GM19025 (cell line): ENCODE measurements at regions not wholly inside any gene's neighbourhood (a gene's known extent, or its start where the extent isn't known, plus 50 kb on each side); places are given as distances from the start of the nearest gene placed in this dataset.

Source experiments
- ATAC-seq: cut with Tn5 transposase; IDR thresholded peaks from one replicate; pipeline ENCODE4 v1.9.1; 2021; ENCODE audit warnings: mild to moderate bottlenecking, low read depth, moderate library complexity; ENCODE audit not compliant: unreplicated experiment

DNA sequence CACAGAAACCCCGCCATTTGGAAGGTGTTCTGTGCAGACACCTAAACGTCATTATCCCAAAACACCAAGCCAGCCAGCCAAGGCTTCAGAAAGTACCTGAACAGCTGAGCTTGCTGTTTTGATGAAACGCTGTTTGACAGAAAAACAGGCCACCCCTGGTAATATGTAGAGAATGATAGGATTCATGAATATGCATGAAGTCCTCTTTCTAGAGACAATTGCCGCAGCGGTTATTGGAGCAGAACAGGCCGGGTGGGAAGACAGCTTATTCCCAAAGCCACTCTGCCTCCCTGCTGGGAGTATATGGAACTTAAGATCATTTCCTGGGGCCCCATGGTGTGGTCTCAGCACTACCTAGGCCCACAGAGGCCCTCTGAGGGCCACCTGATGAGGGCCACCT lies 229.5 kb downstream of the UQCRFS1 start:
- ATAC-seq, result no peak

DNA sequence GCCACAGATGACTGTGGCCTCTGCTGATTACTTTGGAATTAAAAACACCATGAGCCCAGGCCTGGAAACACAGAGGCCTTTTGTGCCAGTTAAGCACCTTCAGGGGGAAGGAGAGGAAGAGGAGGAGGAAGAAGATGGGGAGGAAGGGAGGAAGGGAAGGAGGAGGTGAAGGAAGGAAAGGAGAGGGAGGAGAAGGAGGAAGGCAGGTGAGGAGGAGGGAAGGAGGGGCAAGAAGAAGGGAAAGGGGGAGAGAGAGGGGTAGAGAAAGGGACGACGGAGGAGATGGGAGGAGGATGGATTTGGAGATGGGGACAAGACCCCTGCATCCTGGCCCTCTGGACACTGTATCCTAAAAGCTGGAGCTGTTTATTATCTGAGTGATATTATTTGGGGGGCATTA lies 231.0 kb downstream of the UQCRFS1 start:
- ATAC-seq, result no peak

GRCh38 chr19:28981518-28981917 lies 231.4 kb downstream of the UQCRFS1 start:
- no peak for ATAC-seq

DNA sequence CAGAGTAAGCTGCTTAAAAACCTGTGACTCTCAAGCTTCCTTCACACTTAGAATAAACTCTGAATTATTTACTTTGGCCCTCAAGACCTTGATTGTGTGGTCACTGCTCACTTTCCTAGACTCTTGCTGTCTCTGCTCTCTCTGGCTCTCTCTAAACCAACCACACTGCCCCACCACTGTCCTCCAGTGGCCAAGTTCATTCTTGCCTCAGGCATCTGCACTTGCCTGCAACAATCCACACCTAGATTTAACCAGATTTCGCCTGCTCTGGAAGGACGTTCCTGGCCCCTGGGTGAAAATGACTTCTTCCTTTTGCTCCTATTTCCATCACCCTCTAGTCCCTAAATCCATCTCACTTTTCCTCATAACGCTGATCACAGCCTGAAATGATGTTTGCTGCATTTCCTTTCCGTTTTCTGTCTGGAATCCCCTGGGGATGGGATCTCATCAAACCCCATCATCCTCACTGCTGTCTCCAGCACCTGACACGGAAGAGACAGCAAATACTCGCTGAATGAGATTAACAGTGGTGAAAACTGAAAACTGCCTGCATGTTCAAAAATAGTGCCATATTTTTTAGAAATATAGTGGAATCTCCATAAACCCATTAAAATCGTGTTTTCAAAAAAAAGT lies 232.6 kb downstream of the UQCRFS1 start:
- no peak for ATAC-seq

DNA sequence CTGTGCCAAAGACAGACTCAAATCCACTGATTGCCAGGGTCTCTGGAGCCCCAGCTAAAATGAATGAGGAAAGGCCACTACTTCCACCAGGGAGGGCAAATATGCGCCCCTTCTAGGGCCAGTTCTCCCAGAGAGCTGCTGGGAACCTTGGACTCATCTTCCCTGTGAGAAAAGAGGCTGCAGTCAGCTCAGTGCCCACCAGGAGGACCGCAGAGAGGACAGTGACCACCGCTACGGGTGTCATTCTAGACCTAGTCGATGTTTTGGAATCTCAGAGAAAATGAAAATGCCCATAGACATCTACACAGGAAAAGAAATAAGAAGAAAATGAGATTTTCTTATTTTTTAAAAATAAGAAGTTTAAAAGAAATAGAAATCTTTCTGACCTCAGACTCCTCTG lies 235.1 kb downstream of the UQCRFS1 start:
- no peak for ATAC-seq

- ATAC-seq, result no peak
Measured at GRCh38 chr19:28972058-28972852, 240.7 kb downstream of the UQCRFS1 start.

DNA sequence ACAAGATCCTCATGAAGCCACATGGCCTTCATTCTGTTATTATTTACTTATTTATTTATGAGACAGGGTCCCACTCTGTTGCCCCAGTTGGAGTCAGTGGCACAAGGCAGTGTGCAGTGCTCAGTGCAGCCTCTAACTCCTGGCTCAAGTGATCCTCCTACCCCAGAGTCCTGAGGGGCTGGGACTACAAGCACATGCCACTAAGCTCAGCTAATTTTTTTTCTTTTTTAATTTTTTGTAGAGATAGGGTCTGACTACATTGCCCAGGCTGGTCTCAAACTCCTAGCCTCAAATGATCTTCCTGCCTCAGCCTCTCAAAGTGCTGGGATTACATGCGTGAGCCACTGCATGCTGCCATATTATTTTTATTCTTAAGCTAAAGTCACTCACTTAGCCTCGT lies 241.4 kb downstream of the UQCRFS1 start:
- ATAC-seq, result no peak

GRCh38 chr19:28971049-28971448 lies 241.9 kb downstream of the UQCRFS1 start:
- ATAC-seq, result no peak

GRCh38 chr19:28968721-28969120 lies 244.2 kb downstream of the UQCRFS1 start:
- no peak for ATAC-seq

- no peak for ATAC-seq
Measured at GRCh38 chr19:28966737-28967399, 246.1 kb downstream of the UQCRFS1 start.

GRCh38 chr19:28964500-28964899 lies 248.5 kb downstream of the UQCRFS1 start:
- no peak for ATAC-seq

DNA sequence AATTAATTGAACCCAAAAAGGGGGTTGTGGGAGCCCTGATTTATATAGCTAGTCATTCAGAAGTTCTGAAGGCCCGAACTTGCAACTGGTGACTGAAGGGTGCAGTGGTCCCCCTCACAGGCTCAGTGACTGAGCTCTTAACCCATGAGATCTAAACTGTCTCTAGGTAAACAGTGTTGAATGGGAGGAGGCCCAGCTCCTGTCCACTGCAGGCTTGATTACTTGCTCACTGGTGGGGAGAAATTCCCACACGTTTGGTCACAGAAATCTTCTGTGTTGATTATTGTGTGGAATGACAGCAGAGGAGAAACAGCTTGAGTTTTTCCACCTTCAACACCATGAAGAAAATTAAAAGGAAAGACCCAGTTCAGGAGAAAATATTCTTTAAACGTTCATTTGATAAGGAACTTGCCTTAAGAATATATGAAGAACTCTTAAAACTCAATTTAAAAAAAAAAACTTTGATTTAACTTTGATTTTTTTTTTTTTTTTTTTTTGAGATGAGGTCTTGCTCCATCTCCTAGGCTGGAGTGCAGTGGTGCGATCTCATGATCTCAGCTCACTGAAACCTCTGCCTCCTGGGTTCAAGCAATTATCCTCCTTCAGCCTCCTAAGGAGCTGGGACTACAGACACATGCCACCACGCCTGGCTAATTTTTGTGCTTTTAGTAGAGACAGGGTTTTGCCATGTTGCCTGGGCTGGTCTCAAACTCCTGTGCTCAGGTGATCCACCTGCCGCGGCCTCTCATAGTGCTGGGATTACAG lies 249.3 kb downstream of the UQCRFS1 start:
- ATAC-seq, result no peak

- no peak for ATAC-seq
Measured at GRCh38 chr19:28961772-28962500, 251.0 kb downstream of the UQCRFS1 start.

DNA sequence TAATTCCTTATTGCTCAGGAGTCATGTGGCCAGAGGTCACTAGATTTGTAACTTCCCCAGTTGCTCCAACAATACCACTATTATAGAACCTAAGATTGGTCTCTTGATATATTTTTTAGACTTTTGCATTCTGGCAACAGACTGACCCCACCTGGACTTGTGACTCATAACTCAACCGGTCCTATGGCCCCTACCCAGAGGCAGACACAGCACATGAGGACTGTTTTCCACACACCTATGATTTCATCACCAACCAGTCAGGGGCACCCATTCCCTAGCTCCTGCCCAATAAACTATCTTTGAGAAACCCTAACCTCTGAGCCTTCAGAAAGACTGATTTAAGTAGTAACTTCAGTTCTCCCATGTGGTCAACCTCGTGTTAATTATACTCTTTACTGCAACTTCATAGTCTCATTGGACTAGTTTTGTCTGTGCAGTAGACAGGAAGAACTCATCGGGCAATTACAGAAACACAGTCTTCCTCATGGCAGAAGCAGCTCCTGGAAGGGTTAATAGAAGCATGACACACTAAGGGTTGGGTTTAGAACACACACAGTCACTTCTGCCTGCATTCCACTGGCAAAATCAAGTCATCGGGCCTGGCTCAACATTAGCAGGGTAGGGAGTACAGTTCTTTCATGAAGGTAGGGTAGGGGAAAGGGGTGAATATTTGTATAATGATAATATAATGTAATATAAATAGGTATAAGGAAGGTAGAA lies 251.8 kb downstream of the UQCRFS1 start:
- ATAC-seq, result no peak

DNA sequence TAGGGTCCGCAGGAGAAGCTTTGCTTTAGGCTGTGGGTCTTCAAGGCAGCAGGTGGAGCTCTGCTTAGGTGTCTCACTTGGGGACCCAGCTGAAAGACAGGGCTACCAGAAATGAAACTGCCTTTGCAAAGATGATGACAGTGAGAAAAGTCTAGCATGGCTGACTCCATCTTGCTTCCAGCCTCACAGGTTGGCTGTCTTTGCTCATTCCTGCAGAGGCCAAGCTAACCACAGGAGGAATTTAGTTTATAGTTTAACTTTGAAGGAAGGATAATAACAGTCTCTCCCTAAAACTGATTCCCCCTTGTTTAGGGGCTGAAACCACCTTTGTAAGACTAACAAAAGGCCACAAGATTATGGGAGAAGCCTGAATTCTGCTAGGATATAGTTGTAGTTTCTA lies 252.4 kb downstream of the UQCRFS1 start:
- no peak for ATAC-seq

DNA sequence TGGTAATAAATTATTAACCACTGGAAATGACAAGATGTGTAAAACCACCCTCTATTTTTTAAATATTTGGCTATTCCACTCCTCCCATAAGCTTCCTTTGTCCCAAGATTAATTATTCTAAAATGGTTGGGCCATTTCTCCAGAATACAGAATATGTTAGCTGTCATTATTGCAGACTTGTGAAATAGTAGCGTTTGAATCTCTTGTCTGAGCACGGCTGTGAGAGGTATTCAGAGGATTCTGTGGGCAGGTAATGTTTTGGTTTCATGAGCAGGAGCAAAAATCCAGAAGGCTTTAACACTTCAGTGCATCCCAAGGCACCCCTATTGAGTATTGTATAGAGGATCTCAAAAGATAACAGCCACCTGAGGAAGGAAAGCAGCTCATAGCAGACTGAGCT lies 256.0 kb downstream of the UQCRFS1 start:
- no peak for ATAC-seq

DNA sequence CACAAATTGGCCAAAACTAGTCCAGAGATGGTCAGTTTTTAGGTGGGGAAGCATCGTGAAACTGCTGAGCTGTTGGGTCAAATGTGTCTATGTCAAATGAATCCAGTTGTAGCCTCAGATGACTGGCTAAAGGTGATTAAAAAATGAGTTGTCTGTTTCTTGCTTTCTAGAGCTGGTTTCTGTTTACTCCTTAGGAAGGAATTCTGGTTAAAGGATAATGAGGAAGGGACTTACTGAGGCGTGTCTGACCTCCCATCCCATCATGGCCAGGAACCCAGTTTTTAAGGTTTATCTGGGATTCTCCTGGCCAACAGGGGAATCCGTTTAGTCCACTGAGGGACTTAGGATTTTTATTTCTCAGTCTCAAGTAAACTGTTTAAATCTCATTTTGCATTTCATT lies 256.5 kb downstream of the UQCRFS1 start:
- ATAC-seq, result no peak

DNA sequence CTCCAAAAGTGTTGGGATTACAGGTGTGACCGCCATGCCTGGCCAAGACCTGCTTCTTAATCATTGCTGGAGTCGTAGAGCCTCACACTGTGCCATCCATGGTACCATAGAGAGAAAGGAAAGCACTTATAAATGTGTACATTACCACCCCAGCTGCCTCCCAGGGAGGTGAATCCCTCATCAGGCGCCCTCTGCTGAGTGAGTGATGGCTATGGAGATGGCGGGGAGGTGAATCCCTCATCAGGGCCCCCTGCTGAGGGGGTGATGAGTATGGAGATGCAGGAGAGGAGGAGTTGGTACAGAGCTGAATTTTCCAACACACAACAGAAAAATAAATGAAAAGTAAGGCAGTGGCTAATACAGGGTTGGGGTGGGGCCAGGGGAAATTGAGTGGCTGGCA lies 263.4 kb downstream of the UQCRFS1 start:
- ATAC-seq, result no peak

- no peak for ATAC-seq
Measured at GRCh38 chr19:28949027-28949426, 263.9 kb downstream of the UQCRFS1 start.

GRCh38 chr19:28948566-28948965 lies 264.4 kb downstream of the UQCRFS1 start:
- no peak for ATAC-seq
